A673 (cell line): ENCODE measurements at regions not wholly inside any gene's neighbourhood (a gene's known extent, or its start where the extent isn't known, plus 50 kb on each side); places are given as distances from the start of the nearest gene placed in this dataset.

Experiments used
- BruUV-seq: library from RNA; stranded (reverse); fragments of 400-500 nt; replicated peaks from 2 replicates; lab custom pipeline; 2021; lab: Mats Ljungman, UMichigan
- CTCF ChIA-PET: fragments of 300-600 bp; sonication (Branson Sonifier 250); formaldehyde crosslinking; loops from one replicate; lab custom pipeline; 2022; ENCODE audit warnings: antibody characterized with exemption; lab: Charles Lee
- POLR2A ChIA-PET: fragments of 300-600 bp; sonication (Branson Sonifier 250); formaldehyde crosslinking; loops from one replicate; lab custom pipeline; 2022; ENCODE audit warnings: antibody characterized with exemption; ENCODE audit not compliant: low non-redundant PET; lab: Charles Lee
- DNase-seq: peaks from one replicate; pipeline ENCODE4 v3.0.0-alpha.2; 2015; ENCODE audit warnings: low spot score
- H3K27ac ChIP-seq: fragments of 200-600 bp; sonication (generic); 2 replicates; pipeline ENCODE4 v1.5.1; 2016; ENCODE audit warnings: mixed run types, low read depth, mild to moderate bottlenecking, mixed read lengths, antibody characterized with exemption, low read length; ENCODE audit not compliant: poor library complexity, severe bottlenecking
- H3K27me3 ChIP-seq: fragments of 200-600 bp; sonication (generic); replicated peaks from 2 replicates; pipeline ENCODE4 v1.6.1; 2017; ENCODE audit warnings: mixed run types, low read depth, mild to moderate bottlenecking, mixed read lengths, antibody characterized with exemption, low read length; ENCODE audit not compliant: insufficient read depth, poor library complexity
- H3K36me3 ChIP-seq: fragments of 200-600 bp; sonication (generic); 2 replicates; pipeline ENCODE4 v1.6.1; 2016; ENCODE audit warnings: mixed run types, mild to moderate bottlenecking, mixed read lengths, antibody characterized with exemption, low read length; ENCODE audit not compliant: insufficient read depth, poor library complexity, severe bottlenecking
- H3K4me1 ChIP-seq: fragments of 200-600 bp; sonication (generic); 2 replicates; pipeline ENCODE4 v1.6.1; 2017; ENCODE audit warnings: mixed run types, mild to moderate bottlenecking, mixed read lengths, antibody characterized with exemption, low read length; ENCODE audit not compliant: insufficient read depth, poor library complexity, severe bottlenecking
- H3K4me3 ChIP-seq: fragments of 200-600 bp; sonication (generic); 2 replicates; pipeline ENCODE4 v1.5.1; 2016; ENCODE audit warnings: low read depth, mixed run types, mild to moderate bottlenecking, mixed read lengths, low read length; ENCODE audit not compliant: poor library complexity, severe bottlenecking
- H3K9me3 ChIP-seq: fragments of 200-600 bp; sonication (generic); 2 replicates; pipeline ENCODE4 v1.6.1; 2016; ENCODE audit warnings: mixed run types, low read depth, mild to moderate bottlenecking, mixed read lengths, antibody characterized with exemption, low read length; ENCODE audit not compliant: poor library complexity, severe bottlenecking
- EZH2 ChIP-seq: fragments of 200-600 bp; sonication (generic); IDR thresholded peaks from 2 replicates; pipeline ENCODE4 v1.6.1; 2017; ENCODE audit warnings: borderline replicate concordance, low read depth, mild to moderate bottlenecking, mixed read lengths, antibody characterized with exemption, low read length; ENCODE audit not compliant: poor library complexity, severe bottlenecking
- intact Hi-C: fragments of 100-400 bp; cut with micrococcal nuclease; formaldehyde crosslinking; loops from one replicate; pipeline ENCODE4 v1.10.0; 2022; ENCODE audit not compliant: unreplicated experiment
- TF ChIP-seq, protein P1 (sequence below): fragments of 300-800, 200-600 bp; sonication (generic); conservative IDR thresholded peaks from 2 replicates; pipeline ENCODE4 v1.5.1; 2017; ENCODE audit warnings: low read depth, mild to moderate bottlenecking, antibody characterized with exemption, low read length, moderate library complexity, mixed read lengths

DNA sequence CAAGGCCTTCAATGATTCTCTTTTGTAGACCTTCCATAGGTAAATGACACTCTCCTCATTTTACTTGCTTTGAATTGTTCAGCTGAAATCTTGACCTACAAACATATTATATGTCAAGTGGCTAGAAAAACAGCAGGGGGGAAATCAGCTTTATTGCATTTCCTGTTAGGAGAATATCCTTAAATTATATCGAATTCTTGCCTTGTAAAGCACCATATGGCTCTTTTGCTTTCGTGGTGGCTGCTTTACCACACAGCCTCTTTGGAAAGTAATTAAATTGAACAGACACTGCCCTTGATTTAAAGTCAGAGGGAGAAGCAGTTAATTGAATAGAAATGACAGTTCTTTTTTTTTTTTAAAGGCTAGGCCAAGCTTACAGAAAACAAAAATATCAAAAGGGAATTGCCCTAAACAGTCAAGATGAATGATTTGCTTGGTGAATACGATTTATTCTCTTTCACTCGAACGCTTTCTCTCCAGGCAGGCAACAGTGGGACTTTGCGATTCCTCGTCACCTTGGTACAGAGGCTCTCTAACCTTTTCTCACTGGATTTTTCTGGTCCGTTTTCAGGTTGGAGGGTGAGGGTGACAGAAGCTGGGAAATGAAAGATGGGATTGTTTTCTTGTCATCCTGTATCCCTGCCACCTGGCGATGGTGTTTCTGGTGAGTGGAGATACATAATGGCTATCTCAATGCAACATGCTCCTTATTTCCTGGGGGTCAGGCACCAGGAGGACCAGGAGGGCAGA is 126.0 kb downstream of the GATA3 start:
- CTCF ChIA-PET: no interaction called here

DNA sequence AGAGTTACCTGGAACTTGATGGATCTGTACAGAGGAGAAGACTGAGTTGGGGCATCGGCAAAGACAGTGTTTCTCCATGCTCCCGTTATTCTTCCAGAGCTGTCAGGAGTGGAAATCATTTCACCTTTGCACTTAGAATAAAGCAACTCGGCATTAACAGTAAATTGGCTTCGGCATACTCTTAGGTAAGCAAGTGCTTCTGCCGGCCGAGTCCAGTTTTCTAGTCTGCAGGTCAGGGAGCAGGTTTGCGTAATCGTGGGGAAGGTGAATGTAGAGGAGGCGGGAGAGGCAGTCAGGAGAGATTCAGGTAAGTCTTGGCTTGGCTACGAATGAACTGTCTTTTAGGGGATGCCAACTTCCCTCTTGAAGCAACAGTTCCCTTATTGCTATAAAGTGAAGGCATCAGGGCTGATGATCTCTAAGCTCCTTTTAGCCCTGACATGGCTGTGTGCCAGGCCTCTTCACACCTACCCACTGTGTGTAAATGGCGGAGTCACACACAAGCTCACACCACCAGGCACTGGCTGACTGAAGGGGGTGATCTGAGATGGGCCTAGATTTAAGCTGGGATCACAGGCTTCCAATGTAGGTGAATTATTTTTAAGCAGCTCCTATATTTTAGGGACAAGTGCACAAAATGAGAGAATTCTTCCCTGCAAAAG is 127.1 kb downstream of the GATA3 start:
- Histone ChIP-seq H3K27me3 (peaks cover under 1% of the 10 kb centered on the region), H3K36me3 (no peaks in the 10 kb centered on the region), H3K27ac (no peak overlapping the region), H3K4me1 (peaks cover 17% of the 10 kb centered on the region), H3K4me3 (no peak overlapping the region), H3K9me3 (peaks cover 6% of the 10 kb centered on the region)
- intact Hi-C loops: loop anchor here (5.0 kb wide), 1 partner anchor 116 kb away; no protein-coding TSS in a partner anchor
- TF ChIP-seq, protein P1, sequence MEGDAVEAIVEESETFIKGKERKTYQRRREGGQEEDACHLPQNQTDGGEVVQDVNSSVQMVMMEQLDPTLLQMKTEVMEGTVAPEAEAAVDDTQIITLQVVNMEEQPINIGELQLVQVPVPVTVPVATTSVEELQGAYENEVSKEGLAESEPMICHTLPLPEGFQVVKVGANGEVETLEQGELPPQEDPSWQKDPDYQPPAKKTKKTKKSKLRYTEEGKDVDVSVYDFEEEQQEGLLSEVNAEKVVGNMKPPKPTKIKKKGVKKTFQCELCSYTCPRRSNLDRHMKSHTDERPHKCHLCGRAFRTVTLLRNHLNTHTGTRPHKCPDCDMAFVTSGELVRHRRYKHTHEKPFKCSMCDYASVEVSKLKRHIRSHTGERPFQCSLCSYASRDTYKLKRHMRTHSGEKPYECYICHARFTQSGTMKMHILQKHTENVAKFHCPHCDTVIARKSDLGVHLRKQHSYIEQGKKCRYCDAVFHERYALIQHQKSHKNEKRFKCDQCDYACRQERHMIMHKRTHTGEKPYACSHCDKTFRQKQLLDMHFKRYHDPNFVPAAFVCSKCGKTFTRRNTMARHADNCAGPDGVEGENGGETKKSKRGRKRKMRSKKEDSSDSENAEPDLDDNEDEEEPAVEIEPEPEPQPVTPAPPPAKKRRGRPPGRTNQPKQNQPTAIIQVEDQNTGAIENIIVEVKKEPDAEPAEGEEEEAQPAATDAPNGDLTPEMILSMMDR: no peak
- TF ChIP-seq EZH2: no peak
- ChIA-PET POLR2A (no interaction called here), CTCF (no interaction called here)
- BruUV-seq: no TSS peak
- no peak for DNase-seq

More for the DNA sequence above, 126.0 kb downstream of the GATA3 start:
- no peaks in the 10 kb centered on the region for H3K36me3 ChIP-seq
- peaks cover 6% of the 10 kb centered on the region for H3K9me3 ChIP-seq
- H3K27me3 ChIP-seq: peaks cover 2% of the 10 kb centered on the region
- DNase-seq: peak; percentile 87
- TF ChIP-seq EZH2: no peak
- TF ChIP-seq, protein P1: no peak
- POLR2A ChIA-PET: interaction anchor here (0.7 kb wide), 1 partner anchor 308 kb away, joined by 3 read pairs; no protein-coding TSS in a partner anchor
- intact Hi-C loops: loop anchor here (5.0 kb wide), 1 partner anchor 117 kb away; no protein-coding TSS in a partner anchor
- no peak overlapping the region for H3K27ac ChIP-seq
- H3K4me3 ChIP-seq: no peak overlapping the region
- no TSS peak for BruUV-seq
- H3K4me1 ChIP-seq: peaks cover 17% of the 10 kb centered on the region

DNA sequence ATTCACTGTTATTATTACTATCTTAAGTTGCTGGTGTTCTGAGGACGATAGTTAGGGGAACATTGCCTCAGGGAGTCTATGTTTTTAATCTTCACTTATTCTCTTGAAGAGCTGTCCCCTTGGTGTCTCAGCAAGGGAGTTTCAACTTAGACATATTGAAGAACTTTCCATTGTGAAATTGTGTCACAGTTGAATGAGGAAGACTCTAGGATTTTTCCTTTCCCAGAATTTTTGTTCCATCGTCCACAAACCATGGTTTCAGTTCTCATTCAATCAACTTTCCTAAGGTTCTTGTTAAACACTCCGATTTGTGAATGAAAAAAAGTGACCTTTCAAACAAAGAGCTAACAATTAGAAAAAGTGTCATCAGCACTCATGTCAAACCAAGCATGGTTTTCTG is 128.3 kb downstream of the GATA3 start:
- no TSS peak for BruUV-seq
- Histone ChIP-seq H3K4me1 (peaks cover 17% of the 10 kb centered on the region), H3K27ac (no peak overlapping the region), H3K36me3 (no peaks in the 10 kb centered on the region), H3K27me3 (no peaks in the 10 kb centered on the region), H3K9me3 (peaks cover 6% of the 10 kb centered on the region), H3K4me3 (no peak overlapping the region)
- no peak for DNase-seq
- intact Hi-C loops: loop anchor here (5.0 kb wide), 1 partner anchor 114 kb away; no protein-coding TSS in a partner anchor
- ChIA-PET POLR2A (no interaction called here), CTCF (no interaction called here)
- TF ChIP-seq, protein P1: no peak
- no peak for TF ChIP-seq EZH2
